ENCODE measurements at regions not wholly inside any gene's neighbourhood (a gene's known extent, or its start where the extent isn't known, plus 50 kb on each side); places are given as distances from the start of the nearest gene placed in this dataset.

- H3K9ac ChIP-seq (ENCODE audit: low read depth, low read length), result no peak overlapping the region
- peak overlapping the region; percentile 31; the same call in 1 of the 2 replicates for H3K14ac ChIP-seq (replicated peaks; ENCODE audit: low read depth, low read length)
- no peaks in the 10 kb centered on the region for H3K9me3 ChIP-seq (ENCODE audit: control insufficient read depth, insufficient read depth, low read length)
- no peaks in the 10 kb centered on the region for H3K9me1 ChIP-seq (ENCODE audit: insufficient read depth, low read length)
- in situ Hi-C loops (cut with MboI; ENCODE audit: low sequenced_read_pairs) (no loop called here), intact Hi-C loops (cut with micrococcal nuclease) (no loop called here), dilution Hi-C loops (cut with HindIII; ENCODE audit: low sequenced_read_pairs, unreplicated experiment) (no loop called here)
- H2AFZ ChIP-seq (replicated peaks; ENCODE audit: low read length, poor library complexity), result peak overlapping the region; percentile 13
- H3K23ac ChIP-seq (ENCODE audit: low read depth, low read length), result peak overlapping the region; percentile 36; the same call in 1 of the 2 replicates
- H3K56ac ChIP-seq (ENCODE audit: extremely low read depth, insufficient read depth, low read length), result 0 out of 2 replicates have a peak overlapping the region, but pooled peaks have one; percentile 13
- peak overlapping the region; percentile 93; the same call in 1 of the 2 replicates for H3K4ac ChIP-seq (ENCODE audit: low read depth, low read length)
- peaks cover 2% of the 10 kb centered on the region for H3K4me1 ChIP-seq (ENCODE audit: control insufficient read depth, insufficient read depth, low read length)
- H3K18ac ChIP-seq (ENCODE audit: low read depth, low read length), result peak overlapping the region; percentile 100; the same call in 1 of the 2 replicates
- H3K27me3 ChIP-seq (ENCODE audit: control insufficient read depth, insufficient read depth, low read length), result no peaks in the 10 kb centered on the region
- no peak overlapping the region for H3K4me3 ChIP-seq (ENCODE audit: insufficient read depth, low read depth, low read length)
- peak; percentile 88 for ATAC-seq (ENCODE audit: low read depth)
- H4K20me1 ChIP-seq (ENCODE audit: insufficient read depth, low read length), result no peaks in the 10 kb centered on the region
- peak overlapping the region; percentile 18; the same call in 1 of the 2 replicates for H3K27ac ChIP-seq (ENCODE audit: insufficient read depth, low read length)
- peak; percentile 90 for DNase-seq
- POLR2A ChIA-PET (ENCODE audit: unreplicated experiment), result interaction anchor here (0.6 kb wide), 1 partner anchor 76 kb away, joined by 3 read pairs; no protein-coding TSS in a partner anchor
- H3K79me1 ChIP-seq (ENCODE audit: low read depth in 1 of 2, low read length in 2 of 2), result no peaks in the 10 kb centered on the region
- peak overlapping the region; percentile 97; the same call in 1 of the 2 replicates for H4K5ac ChIP-seq (ENCODE audit: low read depth, low read length)
- peak overlapping the region; percentile 38; the same call in 1 of the 2 replicates for H3K4me2 ChIP-seq (ENCODE audit: low read depth, low read length)
- no peaks in the 10 kb centered on the region for H3K36me3 ChIP-seq (ENCODE audit: control insufficient read depth, insufficient read depth, low read length)
- CTCF ChIA-PET, result interaction anchor here (1.0 to 1.2 kb wide), 2 partner anchors 39 to 263 kb away, joined by 3 to 4 read pairs; no protein-coding TSS in a partner anchor
- TF ChIP-seq MAZ (IDR thresholded peaks at IDR 0.05; ENCODE audit: borderline replicate concordance, low read depth, low read length) (no peak), CTCF (conservative IDR thresholded peaks at IDR 0.05; ENCODE audit: low read depth, low read length) (no peak), RCOR1 (IDR thresholded peaks at IDR 0.05; ENCODE audit: insufficient replicate concordance, low read length) (no peak), FOS (IDR thresholded peaks at IDR 0.05; ENCODE audit: low read depth, low read length) (no peak), POLR2A (IDR thresholded peaks at IDR 0.05; ENCODE audit: low read depth, low read length) (no peak), CHD1 (IDR thresholded peaks at IDR 0.05; ENCODE audit: low read depth, low read length) (no peak), USF2 (IDR thresholded peaks at IDR 0.05; ENCODE audit: low read depth, low read length) (no peak), ELK1 (IDR thresholded peaks at IDR 0.05; ENCODE audit: borderline replicate concordance, low read depth, low read length) (no peak), RAD21 (IDR thresholded peaks at IDR 0.05; ENCODE audit: low read length) (no peak), SMC3 (IDR thresholded peaks at IDR 0.05; ENCODE audit: low read depth, low read length) (no peak), BHLHE40 (IDR thresholded peaks at IDR 0.05; ENCODE audit: low read depth, low read length) (peak; percentile 33; the same call in 1 of the 2 replicates), RFX5 (IDR thresholded peaks at IDR 0.05; ENCODE audit: low read depth, low read length) (no peak), CEBPB (IDR thresholded peaks at IDR 0.05; ENCODE audit: low read depth, low read length) (peak; percentile 72), MAFK (IDR thresholded peaks at IDR 0.05; ENCODE audit: low read depth, low read length) (peak; percentile 89), MXI1 (IDR thresholded peaks at IDR 0.05; ENCODE audit: borderline replicate concordance, low read depth, low read length) (no peak), NFE2L2 (IDR thresholded peaks at IDR 0.05; ENCODE audit: low read depth, low read length) (peak; percentile 100)
- WGBS, 2 experiments (ENCODE audit: extremely low coverage in 2 of 2, insufficient read length in 1 of 2), result no CpG with 5 or more reads among the region's 4 CpGs
- no peak overlapping the region for H2AK9ac ChIP-seq (replicated peaks; ENCODE audit: low read depth, low read length, poor library complexity)
- no peak overlapping the region for H2BK15ac ChIP-seq (ENCODE audit: low read depth, low read length)
- H2AK5ac ChIP-seq (ENCODE audit: low read depth, low read length), result no peak overlapping the region
- H2BK120ac ChIP-seq (ENCODE audit: low read depth, low read length), result peak overlapping the region; percentile 94
- H4K91ac ChIP-seq (ENCODE audit: insufficient read depth, low read depth, low read length), result peak overlapping the region; percentile 17; the same call in 1 of the 2 replicates
- H4K8ac ChIP-seq (ENCODE audit: low read depth in 2 of 2, low read length in 2 of 2), result peak overlapping the region; percentile 1 to 64; a peak in 2 of 4 replicates
- peak overlapping the region; percentile 71 for H2BK5ac ChIP-seq (ENCODE audit: low read depth, low read length, poor library complexity, severe bottlenecking)
- peak overlapping the region; percentile 95; the same call in 1 of the 2 replicates for H2BK20ac ChIP-seq (ENCODE audit: low read depth, low read length)
- BruUV-seq (replicated peaks), result no TSS peak
These were observed 54.3 kb upstream of the AGTR1 start for GRCh38 chr3:148643389-148643840.

Measured in IMR-90 (cell line).